Smooth muscle cell (in vitro differentiated cells): ENCODE measurements at regions not wholly inside any gene's neighbourhood (a gene's known extent, or its start where the extent isn't known, plus 50 kb on each side); places are given as distances from the start of the nearest gene placed in this dataset.
"Not testable (repeated sequence)": the region's sequence is repeated elsewhere in the genome, so short reads cannot be mapped to it uniquely, and the experiment has no call there.

Experiments used
- DNase-seq: peaks from one replicate; lab custom pipeline; 2025; ENCODE audit not compliant: unreplicated experiment; lab: John Stamatoyannopoulos, UW
- H2AFZ ChIP-seq: fragments of 200-600 bp; sonication (generic); 2 replicates; pipeline ENCODE4 v1.6.0; 2016; ENCODE audit warnings: antibody characterized with exemption, low read depth, mild to moderate bottlenecking
- H3F3A ChIP-seq: fragments of 200-600 bp; sonication (generic); 2 replicates; pipeline ENCODE4 v1.6.0; 2017; ENCODE audit warnings: antibody characterized with exemption, low read depth
- H3K27ac ChIP-seq: fragments of 200-600 bp; sonication (generic); 2 replicates; pipeline ENCODE4 v1.5.1; 2016; ENCODE audit warnings: low read depth, mild to moderate bottlenecking
- H3K27me3 ChIP-seq: fragments of 200-600 bp; sonication (generic); 2 replicates; pipeline ENCODE4 v1.6.1; 2016; ENCODE audit warnings: low read depth, mild to moderate bottlenecking
- H3K36me3 ChIP-seq: fragments of 200-600 bp; sonication (generic); 2 replicates; pipeline ENCODE4 v1.5.1; 2016; ENCODE audit warnings: low read depth
- H3K4me1 ChIP-seq: fragments of 200-600 bp; sonication (generic); 2 replicates; pipeline ENCODE4 v1.5.1; 2016; ENCODE audit warnings: low read depth
- H3K4me2 ChIP-seq: fragments of 200-600 bp; sonication (generic); 2 replicates; pipeline ENCODE4 v1.6.0; 2016; ENCODE audit warnings: mild to moderate bottlenecking
- H3K4me3 ChIP-seq: fragments of 200-600 bp; sonication (generic); 2 replicates; pipeline ENCODE4 v1.5.1; 2016; ENCODE audit warnings: mild to moderate bottlenecking
- H3K79me2 ChIP-seq: fragments of 200-600 bp; sonication (generic); 2 replicates; pipeline ENCODE4 v1.6.0; 2016; ENCODE audit warnings: low read depth, mild to moderate bottlenecking
- H3K9ac ChIP-seq: fragments of 200-600 bp; sonication (generic); 2 replicates; pipeline ENCODE4 v1.6.0; 2016; ENCODE audit warnings: low read depth
- H3K9me3 ChIP-seq: fragments of 200-600 bp; sonication (generic); replicated peaks from 2 replicates; pipeline ENCODE4 v1.5.1; 2016; ENCODE audit warnings: low read depth
- H4K20me1 ChIP-seq: fragments of 200-600 bp; sonication (generic); 2 replicates; pipeline ENCODE4 v1.6.0; 2016; ENCODE audit warnings: low read depth
- WGBS: methylation state at CpG from one replicate; pipeline ENCODE4 v1.1.7; 2016; ENCODE audit warnings: low lambda C conversion rate; 5-methylcytosine and 5-hydroxymethylcytosine counted together
- TF ChIP-seq, protein P1 (sequence below): fragments of 200-600 bp; sonication (generic); IDR thresholded peaks from 2 replicates; pipeline ENCODE4 v1.5.1; 2017; ENCODE audit warnings: borderline replicate concordance, mild to moderate bottlenecking, antibody characterized with exemption; ENCODE audit not compliant: insufficient read depth, poor library complexity, severe bottlenecking

DNA sequence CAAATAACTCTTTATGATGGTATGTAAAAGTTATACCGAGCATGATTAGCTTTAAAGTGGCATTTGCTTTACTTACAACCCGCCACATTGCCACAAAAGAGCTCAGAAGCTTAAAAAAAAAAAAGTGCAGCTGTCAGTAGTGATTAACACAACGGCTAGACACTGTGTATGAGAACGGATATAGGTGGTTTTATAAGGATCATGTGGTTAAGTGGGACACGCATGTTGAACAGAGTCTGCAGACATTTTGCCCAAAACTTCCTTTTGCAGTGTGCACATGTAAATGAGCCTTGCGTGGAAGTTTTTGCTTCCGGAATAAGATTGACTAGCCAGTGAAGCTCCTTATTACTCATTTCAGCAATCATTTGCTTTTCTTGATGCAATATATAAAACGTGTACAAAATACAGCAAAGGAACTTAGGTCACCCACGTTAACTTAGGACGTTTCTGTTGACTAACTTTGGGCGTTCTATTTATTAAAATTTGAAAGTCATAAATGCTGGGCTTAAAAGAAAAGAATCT lies 58.7 kb upstream of the RGS1 start:
- 37% methylated on average over 11 of the region's 11 CpGs for WGBS
- TF ChIP-seq, protein P1, sequence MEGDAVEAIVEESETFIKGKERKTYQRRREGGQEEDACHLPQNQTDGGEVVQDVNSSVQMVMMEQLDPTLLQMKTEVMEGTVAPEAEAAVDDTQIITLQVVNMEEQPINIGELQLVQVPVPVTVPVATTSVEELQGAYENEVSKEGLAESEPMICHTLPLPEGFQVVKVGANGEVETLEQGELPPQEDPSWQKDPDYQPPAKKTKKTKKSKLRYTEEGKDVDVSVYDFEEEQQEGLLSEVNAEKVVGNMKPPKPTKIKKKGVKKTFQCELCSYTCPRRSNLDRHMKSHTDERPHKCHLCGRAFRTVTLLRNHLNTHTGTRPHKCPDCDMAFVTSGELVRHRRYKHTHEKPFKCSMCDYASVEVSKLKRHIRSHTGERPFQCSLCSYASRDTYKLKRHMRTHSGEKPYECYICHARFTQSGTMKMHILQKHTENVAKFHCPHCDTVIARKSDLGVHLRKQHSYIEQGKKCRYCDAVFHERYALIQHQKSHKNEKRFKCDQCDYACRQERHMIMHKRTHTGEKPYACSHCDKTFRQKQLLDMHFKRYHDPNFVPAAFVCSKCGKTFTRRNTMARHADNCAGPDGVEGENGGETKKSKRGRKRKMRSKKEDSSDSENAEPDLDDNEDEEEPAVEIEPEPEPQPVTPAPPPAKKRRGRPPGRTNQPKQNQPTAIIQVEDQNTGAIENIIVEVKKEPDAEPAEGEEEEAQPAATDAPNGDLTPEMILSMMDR, result no peak
- no peaks in the 10 kb centered on the region for H4K20me1 ChIP-seq
- no peaks in the 10 kb centered on the region for H3K79me2 ChIP-seq
- no peaks in the 10 kb centered on the region for H3K27me3 ChIP-seq
- peak overlapping the region; percentile 97 for H3K27ac ChIP-seq
- H3K36me3 ChIP-seq, result no peaks in the 10 kb centered on the region
- no peak overlapping the region for H3K4me3 ChIP-seq
- peak overlapping the region; percentile 85 for H3K9ac ChIP-seq
- no peak for DNase-seq
- no peaks in the 10 kb centered on the region for H3K9me3 ChIP-seq
- no peaks in the 10 kb centered on the region for H3F3A ChIP-seq
- H2AFZ ChIP-seq, result no peak overlapping the region
- peaks cover 7% of the 10 kb centered on the region for H3K4me1 ChIP-seq
- H3K4me2 ChIP-seq, result peak overlapping the region; percentile 76

DNA sequence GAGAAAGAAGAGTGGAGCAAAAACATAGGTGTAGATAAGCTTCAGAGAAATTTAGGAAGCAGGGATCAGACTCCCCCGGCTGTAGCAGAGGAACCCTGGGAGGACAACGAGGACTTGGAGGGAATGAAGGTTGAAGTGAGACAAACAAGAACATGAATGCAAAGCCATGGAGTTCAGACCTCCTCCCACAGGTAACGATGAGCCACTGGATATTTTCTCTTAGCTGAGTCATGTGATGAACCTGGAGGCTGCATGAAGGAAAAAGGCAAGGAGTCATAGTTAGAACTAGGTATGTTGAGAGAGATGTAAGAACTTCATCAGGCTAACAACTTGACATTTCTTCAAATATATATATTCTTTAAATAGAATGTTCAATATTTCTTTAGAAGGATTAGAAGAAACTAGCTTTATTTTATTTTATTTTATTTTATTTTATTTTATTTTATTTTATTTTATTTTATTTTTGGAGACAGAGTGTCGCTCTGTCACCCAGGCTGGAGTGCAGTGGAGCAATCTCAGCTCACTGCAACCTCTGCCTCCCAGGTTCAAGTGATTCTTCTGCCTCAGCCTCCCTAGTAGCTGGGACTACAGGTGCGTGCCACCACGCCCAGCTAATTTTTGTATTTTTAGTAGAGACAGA lies 57.7 kb upstream of the RGS1 start:
- H3K4me2 ChIP-seq, result peak overlapping the region; percentile 22
- 86% methylated on average over 6 of the region's 6 CpGs for WGBS
- not testable (repeated sequence) for H3K9me3 ChIP-seq, H2AFZ ChIP-seq, H3K27me3 ChIP-seq, H4K20me1 ChIP-seq, H3F3A ChIP-seq, H3K4me1 ChIP-seq, H3K4me3 ChIP-seq, DNase-seq, H3K79me2 ChIP-seq, H3K36me3 ChIP-seq
- peak overlapping the region; percentile 82 for H3K9ac ChIP-seq
- H3K27ac ChIP-seq, result peak overlapping the region; percentile 97

DNA sequence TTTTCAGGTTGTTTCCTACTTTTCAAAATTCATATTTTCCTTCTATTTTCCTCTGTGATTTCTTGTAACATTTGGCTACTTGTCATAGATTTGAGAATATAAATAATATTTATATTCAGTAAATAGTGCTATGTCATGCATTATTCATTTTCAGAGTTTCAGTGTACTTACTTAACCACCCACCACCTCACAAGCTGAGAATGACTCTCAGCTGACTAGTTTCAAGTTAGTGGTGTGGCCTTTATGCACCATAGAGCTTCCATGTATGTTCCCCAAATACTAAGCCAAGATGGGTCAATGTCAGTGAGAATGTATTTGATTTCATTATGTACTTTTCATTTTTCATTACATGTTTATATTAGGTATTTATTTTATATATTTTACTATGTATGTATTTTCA lies 56.9 kb upstream of the RGS1 start:
- Histone ChIP-seq H3K27ac (peak overlapping the region; percentile 36), H3F3A (no peaks in the 10 kb centered on the region), H2AFZ (no peak overlapping the region), H3K9me3 (no peaks in the 10 kb centered on the region), H3K27me3 (no peaks in the 10 kb centered on the region), H3K36me3 (no peaks in the 10 kb centered on the region), H3K9ac (no peak overlapping the region), H3K4me3 (no peak overlapping the region), H4K20me1 (no peaks in the 10 kb centered on the region), H3K4me1 (peaks cover 4% of the 10 kb centered on the region), H3K79me2 (no peaks in the 10 kb centered on the region), H3K4me2 (no peak overlapping the region)
- no peak for DNase-seq
- TF ChIP-seq, protein P1, result no peak

DNA sequence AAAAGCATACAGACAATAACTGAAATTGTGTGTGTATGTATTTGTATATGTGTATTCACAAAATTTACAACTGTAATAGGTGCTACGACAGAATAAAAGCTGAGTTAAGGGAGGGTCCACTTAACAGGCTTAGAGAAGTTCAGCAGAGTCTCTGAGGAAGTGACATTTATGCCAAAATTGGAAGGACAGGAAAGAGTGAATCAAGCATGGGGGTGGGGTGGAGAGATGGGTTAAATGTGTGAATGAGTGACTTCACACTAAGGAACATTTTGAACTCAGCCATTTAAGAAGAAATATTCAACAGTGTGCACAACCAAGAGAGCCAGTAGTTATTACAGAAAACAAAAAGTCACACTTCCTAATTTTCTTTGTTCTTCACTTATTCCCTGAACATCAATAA lies 53.8 kb upstream of the RGS1 start:
- H3K9ac ChIP-seq, result no peak overlapping the region
- DNase-seq, result no peak
- H3K4me1 ChIP-seq, result no peaks in the 10 kb centered on the region
- H3K4me2 ChIP-seq, result no peak overlapping the region
- no peak overlapping the region for H2AFZ ChIP-seq
- H3K4me3 ChIP-seq, result no peak overlapping the region
- no peak overlapping the region for H3K27ac ChIP-seq
- no peaks in the 10 kb centered on the region for H3K27me3 ChIP-seq
- no peaks in the 10 kb centered on the region for H3K79me2 ChIP-seq
- no peaks in the 10 kb centered on the region for H3K36me3 ChIP-seq
- no peaks in the 10 kb centered on the region for H3K9me3 ChIP-seq
- no peaks in the 10 kb centered on the region for H3F3A ChIP-seq
- H4K20me1 ChIP-seq, result no peaks in the 10 kb centered on the region
- WGBS, result 75% methylated on average over 1 of the region's 1 CpG
- TF ChIP-seq, protein P1, result no peak
